Neural crest cell (in vitro differentiated cells): ENCODE measurements at regions not wholly inside any gene's neighbourhood (a gene's known extent, or its start where the extent isn't known, plus 50 kb on each side); places are given as distances from the start of the nearest gene placed in this dataset.

Experiments
- DNase-seq: peaks from one replicate; pipeline ENCODE4 v3.0.0; 2021; ENCODE audit warnings: low read depth, mixed read lengths, low spot score
- H3K27ac Mint-ChIP-seq: one replicate; pipeline ENCODE4 v1.8.0; 2021; ENCODE audit warnings: mild to moderate bottlenecking, mixed read lengths; ENCODE audit not compliant: unreplicated experiment
- H3K27me3 Mint-ChIP-seq: 2 replicates; pipeline ENCODE4 v1.8.0; 2021; ENCODE audit warnings: low read depth, mild to moderate bottlenecking, mixed read lengths
- H3K36me3 Mint-ChIP-seq: 2 replicates; pipeline ENCODE4 v1.8.0; 2021; ENCODE audit warnings: low read depth, mild to moderate bottlenecking, mixed read lengths
- H3K4me1 Mint-ChIP-seq: 2 replicates; pipeline ENCODE4 v1.8.0; 2021; ENCODE audit warnings: mixed read lengths
- H3K4me3 Mint-ChIP-seq: one replicate; pipeline ENCODE4 v1.8.0; 2021; ENCODE audit warnings: mild to moderate bottlenecking, mixed read lengths
- H3K9me3 Mint-ChIP-seq: 2 replicates; pipeline ENCODE4 v1.8.0; 2021; ENCODE audit warnings: mixed read lengths
- TF ChIP-seq, protein P1 (sequence below): fragments of 200-600 bp; sonication (generic); conservative IDR thresholded peaks from 2 replicates; pipeline ENCODE4 v1.5.0; 2021; ENCODE audit warnings: antibody characterized with exemption, mild to moderate bottlenecking

DNA sequence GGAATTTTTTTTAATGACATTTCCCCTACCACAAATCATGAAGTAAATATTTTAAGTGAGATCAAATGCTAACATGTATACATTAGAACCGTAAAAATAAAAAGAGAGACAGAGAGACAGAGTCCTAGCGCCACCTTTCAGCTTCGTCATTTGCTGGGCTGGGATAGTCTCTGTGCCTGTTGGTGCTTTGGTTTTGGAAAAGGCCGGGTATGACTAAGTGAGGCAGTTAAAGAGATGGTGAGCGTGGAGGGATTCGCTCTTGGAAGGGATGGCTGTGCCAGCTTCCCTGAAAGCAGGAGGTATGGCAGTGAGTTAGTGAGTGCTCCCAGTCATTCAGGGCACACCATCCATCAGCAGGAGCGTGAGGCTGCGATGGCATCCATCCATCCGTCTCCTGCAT is 729.6 kb upstream of the WWC1 start:
- H3K9me3 Mint-ChIP-seq: peaks cover 6% of the 10 kb centered on the region
- no peaks in the 10 kb centered on the region for H3K27me3 Mint-ChIP-seq
- peaks cover 19% of the 10 kb centered on the region for H3K4me1 Mint-ChIP-seq
- TF ChIP-seq, protein P1, sequence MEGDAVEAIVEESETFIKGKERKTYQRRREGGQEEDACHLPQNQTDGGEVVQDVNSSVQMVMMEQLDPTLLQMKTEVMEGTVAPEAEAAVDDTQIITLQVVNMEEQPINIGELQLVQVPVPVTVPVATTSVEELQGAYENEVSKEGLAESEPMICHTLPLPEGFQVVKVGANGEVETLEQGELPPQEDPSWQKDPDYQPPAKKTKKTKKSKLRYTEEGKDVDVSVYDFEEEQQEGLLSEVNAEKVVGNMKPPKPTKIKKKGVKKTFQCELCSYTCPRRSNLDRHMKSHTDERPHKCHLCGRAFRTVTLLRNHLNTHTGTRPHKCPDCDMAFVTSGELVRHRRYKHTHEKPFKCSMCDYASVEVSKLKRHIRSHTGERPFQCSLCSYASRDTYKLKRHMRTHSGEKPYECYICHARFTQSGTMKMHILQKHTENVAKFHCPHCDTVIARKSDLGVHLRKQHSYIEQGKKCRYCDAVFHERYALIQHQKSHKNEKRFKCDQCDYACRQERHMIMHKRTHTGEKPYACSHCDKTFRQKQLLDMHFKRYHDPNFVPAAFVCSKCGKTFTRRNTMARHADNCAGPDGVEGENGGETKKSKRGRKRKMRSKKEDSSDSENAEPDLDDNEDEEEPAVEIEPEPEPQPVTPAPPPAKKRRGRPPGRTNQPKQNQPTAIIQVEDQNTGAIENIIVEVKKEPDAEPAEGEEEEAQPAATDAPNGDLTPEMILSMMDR: no peak
- DNase-seq: no peak
- no peaks in the 10 kb centered on the region for H3K36me3 Mint-ChIP-seq
- no peak overlapping the region for H3K27ac Mint-ChIP-seq
- no peak overlapping the region for H3K4me3 Mint-ChIP-seq

DNA sequence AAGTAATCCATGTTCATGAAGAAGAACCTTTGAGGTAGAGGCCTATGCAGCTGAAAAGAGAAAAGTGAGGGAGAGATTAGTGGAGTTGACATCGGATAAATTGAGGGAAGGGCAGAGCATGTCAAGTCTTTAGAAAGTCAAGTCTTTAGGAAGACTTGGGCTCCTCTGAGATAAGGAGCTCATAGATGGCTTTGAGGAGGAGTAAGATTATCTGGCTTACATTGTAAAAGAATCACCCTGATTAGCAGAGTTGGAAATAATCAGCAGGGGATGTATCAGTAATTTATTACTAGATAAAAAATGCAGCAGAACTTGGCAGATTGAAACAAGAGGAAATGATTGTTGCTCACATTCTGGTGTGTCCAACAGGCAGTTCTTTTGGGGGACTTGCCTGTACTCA is 727.2 kb upstream of the WWC1 start:
- H3K9me3 Mint-ChIP-seq: peaks cover 4% of the 10 kb centered on the region
- no peak overlapping the region for H3K4me3 Mint-ChIP-seq
- peaks cover 19% of the 10 kb centered on the region for H3K4me1 Mint-ChIP-seq
- no peaks in the 10 kb centered on the region for H3K27me3 Mint-ChIP-seq
- H3K36me3 Mint-ChIP-seq: no peaks in the 10 kb centered on the region
- H3K27ac Mint-ChIP-seq: no peak overlapping the region
- DNase-seq: no peak
- TF ChIP-seq, protein P1: no peak

DNA sequence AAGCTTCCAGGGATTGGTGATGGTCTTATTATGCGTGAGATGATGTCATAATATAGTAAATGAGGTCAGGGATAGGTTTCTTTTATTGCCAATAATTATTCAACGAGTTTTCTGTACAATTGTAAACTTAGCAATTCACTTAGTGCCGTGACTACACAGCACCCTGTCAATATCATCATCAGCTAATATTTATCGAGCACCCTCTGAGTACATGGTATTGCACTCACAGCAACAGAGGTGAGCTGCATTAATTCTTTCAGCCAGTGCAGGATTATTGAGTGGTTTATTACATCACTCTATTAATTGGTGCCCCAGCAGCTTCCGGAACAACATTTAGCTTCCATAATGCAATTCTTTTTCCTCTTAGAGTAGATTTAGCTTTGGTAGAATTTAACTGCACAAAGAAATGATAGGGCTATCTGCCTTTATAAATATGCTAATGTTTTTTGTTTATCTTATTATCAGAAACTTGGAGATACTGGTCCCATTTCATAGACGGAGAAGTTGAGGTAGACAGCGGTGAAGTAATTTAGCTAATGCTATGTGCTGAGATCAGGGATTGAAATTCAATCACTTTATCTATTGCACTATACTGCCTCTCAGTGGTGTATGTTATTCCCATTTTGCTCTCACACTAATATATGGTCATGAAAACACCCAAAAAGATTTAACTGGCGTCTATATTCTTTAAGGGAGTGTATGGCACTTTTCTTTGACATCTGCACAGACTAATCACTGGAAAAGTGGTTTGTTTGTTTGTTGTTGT is 726.1 kb upstream of the WWC1 start:
- Mint-ChIP-seq H3K27me3 (peaks cover 2% of the 10 kb centered on the region), H3K36me3 (no peaks in the 10 kb centered on the region), H3K4me3 (no peak overlapping the region), H3K4me1 (peaks cover 25% of the 10 kb centered on the region), H3K27ac (no peak overlapping the region), H3K9me3 (peaks cover 4% of the 10 kb centered on the region)
- TF ChIP-seq, protein P1: peak; percentile 61
- no peak for DNase-seq

DNA sequence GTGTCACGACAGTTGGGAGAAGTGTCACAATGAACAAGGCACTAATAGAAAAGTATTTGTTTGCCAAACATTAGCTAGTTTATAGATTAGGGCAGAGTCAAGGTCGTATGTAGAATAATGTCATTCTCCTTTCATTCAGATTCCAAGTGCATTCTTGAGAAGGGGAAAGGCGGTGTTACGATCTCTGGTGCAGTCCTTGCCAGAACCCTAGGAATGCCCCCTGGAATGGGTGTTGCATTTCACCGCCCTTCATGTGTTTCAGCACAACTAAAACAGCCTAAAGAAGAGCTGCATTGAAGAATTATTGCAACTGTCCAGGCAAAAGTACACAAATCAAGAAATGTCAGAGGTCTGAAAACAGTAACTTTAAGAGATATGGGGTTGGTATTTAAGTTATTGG is 721.0 kb upstream of the WWC1 start:
- peaks cover 55% of the 10 kb centered on the region for H3K4me1 Mint-ChIP-seq
- H3K27me3 Mint-ChIP-seq: peaks cover 25% of the 10 kb centered on the region
- H3K27ac Mint-ChIP-seq: no peak overlapping the region
- peak overlapping the region; percentile 17 for H3K4me3 Mint-ChIP-seq
- no peaks in the 10 kb centered on the region for H3K9me3 Mint-ChIP-seq
- TF ChIP-seq, protein P1: no peak
- no peaks in the 10 kb centered on the region for H3K36me3 Mint-ChIP-seq
- no peak for DNase-seq

DNA sequence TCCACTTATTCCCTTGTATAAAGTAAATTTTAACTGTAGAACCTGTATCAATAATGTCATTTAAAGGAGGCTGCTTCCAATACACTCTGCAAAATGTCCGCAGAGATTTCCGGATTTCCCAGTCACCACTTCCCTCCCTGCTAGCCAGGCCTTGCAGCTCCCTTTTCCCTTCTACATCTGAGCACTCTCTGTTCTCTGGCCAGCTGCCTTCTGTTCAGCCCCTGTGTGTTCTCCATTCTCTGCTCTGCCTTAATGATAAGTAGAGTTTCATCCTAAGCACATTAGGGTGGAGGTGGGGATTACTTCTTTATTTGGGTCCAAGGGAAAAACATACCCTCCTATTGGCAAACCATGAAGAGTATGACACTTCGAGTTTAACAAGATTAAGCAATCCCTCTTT is 719.6 kb upstream of the WWC1 start:
- Mint-ChIP-seq H3K27me3 (peaks cover 36% of the 10 kb centered on the region), H3K4me3 (peak overlapping the region; percentile 73), H3K27ac (no peak overlapping the region), H3K36me3 (no peaks in the 10 kb centered on the region), H3K4me1 (peaks cover 63% of the 10 kb centered on the region), H3K9me3 (no peaks in the 10 kb centered on the region)
- no peak for DNase-seq
- TF ChIP-seq, protein P1: no peak
